GM18873 (cell line): ENCODE measurements at regions not wholly inside any gene's neighbourhood (a gene's known extent, or its start where the extent isn't known, plus 50 kb on each side); places are given as distances from the start of the nearest gene placed in this dataset.

Source experiments
- ATAC-seq: cut with Tn5 transposase; IDR thresholded peaks from one replicate; pipeline ENCODE4 v1.9.1; 2021; ENCODE audit warnings: mild to moderate bottlenecking, moderate library complexity, moderate number of reproducible peaks; ENCODE audit not compliant: unreplicated experiment, low FRiP score

- no peak for ATAC-seq
These were observed 731.5 kb upstream of the SGCG start for GRCh38 chr13:22449251-22449650.

GRCh38 chr13:22451327-22451741 is 729.4 kb upstream of the SGCG start:
- no peak for ATAC-seq

GRCh38 chr13:22454586-22454985 is 726.2 kb upstream of the SGCG start:
- ATAC-seq, result no peak

- no peak for ATAC-seq
These were observed 725.7 kb upstream of the SGCG start for GRCh38 chr13:22455036-22455435.

- ATAC-seq, result no peak
These were observed 718.8 kb upstream of the SGCG start for GRCh38 chr13:22461854-22462490.

- no peak for ATAC-seq
These were observed 717.7 kb upstream of the SGCG start for GRCh38 chr13:22463089-22463488.

- ATAC-seq, result no peak
These were observed 712.7 kb upstream of the SGCG start for GRCh38 chr13:22468045-22468444.

GRCh38 chr13:22468824-22469223 is 712.0 kb upstream of the SGCG start:
- ATAC-seq, result no peak

GRCh38 chr13:22469452-22469851 is 711.3 kb upstream of the SGCG start:
- no peak for ATAC-seq

- no peak for ATAC-seq
These were observed 710.7 kb upstream of the SGCG start for GRCh38 chr13:22470075-22470474.

- ATAC-seq, result no peak
These were observed 698.2 kb upstream of the SGCG start for GRCh38 chr13:22482496-22483000.

GRCh38 chr13:22483276-22483675 is 697.5 kb upstream of the SGCG start:
- no peak for ATAC-seq

GRCh38 chr13:22486490-22486889 is 694.3 kb upstream of the SGCG start:
- no peak for ATAC-seq

- ATAC-seq, result no peak
These were observed 692.8 kb upstream of the SGCG start for GRCh38 chr13:22487932-22488331.

GRCh38 chr13:22489771-22490170 is 691.0 kb upstream of the SGCG start:
- no peak for ATAC-seq

- no peak for ATAC-seq
These were observed 685.0 kb upstream of the SGCG start for GRCh38 chr13:22495819-22496218.

GRCh38 chr13:22496803-22497508 is 683.8 kb upstream of the SGCG start:
- ATAC-seq, result no peak

GRCh38 chr13:22497991-22498780 is 682.6 kb upstream of the SGCG start:
- ATAC-seq, result no peak

GRCh38 chr13:22499919-22500318 is 680.9 kb upstream of the SGCG start:
- ATAC-seq, result no peak

- ATAC-seq, result no peak
These were observed 675.3 kb upstream of the SGCG start for GRCh38 chr13:22505489-22505888.

GRCh38 chr13:22506096-22506691 is 674.6 kb upstream of the SGCG start:
- no peak for ATAC-seq
